ENCODE measurements at regions not wholly inside any gene's neighbourhood (a gene's known extent, or its start where the extent isn't known, plus 50 kb on each side); places are given as distances from the start of the nearest gene placed in this dataset.

DNA sequence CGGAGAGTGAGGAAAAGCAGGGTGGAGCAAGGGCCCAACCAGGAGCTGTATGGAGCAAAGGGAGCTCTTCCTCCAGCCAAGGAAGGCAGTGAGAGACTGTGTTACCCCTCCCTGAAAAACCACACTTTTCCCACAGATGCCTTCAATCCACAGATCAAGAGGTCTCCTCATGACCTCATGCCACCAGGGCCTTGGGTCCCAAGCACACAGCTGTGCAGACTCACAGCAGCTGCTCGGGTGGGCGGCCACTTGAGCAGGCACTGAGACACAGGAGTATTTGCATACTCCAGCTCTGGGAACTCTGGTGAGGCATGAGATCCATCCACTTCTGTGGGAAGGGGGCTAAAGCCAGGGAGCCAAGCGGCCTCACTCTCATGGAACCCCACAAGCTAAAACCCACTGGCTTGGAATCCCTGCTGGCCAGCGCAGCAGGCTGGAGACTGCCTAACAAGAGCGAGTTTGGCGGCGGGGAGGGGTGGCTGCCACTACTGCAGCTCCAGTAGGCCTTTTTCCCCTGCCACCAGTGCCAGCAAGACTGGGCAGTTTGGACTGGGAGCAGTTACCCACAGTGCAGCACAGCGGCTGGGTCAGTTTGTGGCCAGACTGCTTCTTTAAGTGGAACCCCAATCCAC, 880.6 kb upstream of the ARPP21 start:
- no peak overlapping the region for H3K4me3 ChIP-seq (replicated peaks; ENCODE audit: insufficient read depth, low read length)
- no peak for DNase-seq (ENCODE audit: low read depth in 1 of 2, low spot score in 1 of 2)

DNA sequence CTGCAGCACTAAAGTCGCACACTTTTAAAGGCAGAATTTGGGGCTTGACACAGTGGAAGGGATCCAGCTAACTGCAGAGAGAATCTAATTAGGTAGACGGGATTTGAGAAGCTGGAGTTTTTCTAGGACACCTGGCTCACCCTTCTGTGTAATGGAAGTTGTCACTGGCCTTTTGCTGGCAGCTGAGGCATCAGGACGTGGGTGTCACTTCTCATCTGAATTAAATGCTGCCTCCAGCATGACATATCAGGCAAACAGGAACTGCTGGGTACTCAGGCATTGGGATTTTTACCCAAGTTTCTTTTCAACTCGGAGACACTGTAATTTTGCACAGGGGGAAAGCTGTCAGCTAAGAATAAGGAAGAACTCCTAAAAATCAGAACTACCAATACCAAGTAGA, 861.9 kb upstream of the ARPP21 start:
- Histone ChIP-seq H3K27ac (replicated peaks) (no peak overlapping the region), H3K27me3 (ENCODE audit: insufficient read depth, poor library complexity, severe bottlenecking) (no peaks in the 10 kb centered on the region), H3K4me3 (replicated peaks; ENCODE audit: insufficient read depth, low read length) (no peak overlapping the region)
- TF ChIP-seq GABPA (IDR thresholded peaks at IDR 0.05; ENCODE audit: low read depth) = no peak
- TF ChIP-seq, protein P1, sequence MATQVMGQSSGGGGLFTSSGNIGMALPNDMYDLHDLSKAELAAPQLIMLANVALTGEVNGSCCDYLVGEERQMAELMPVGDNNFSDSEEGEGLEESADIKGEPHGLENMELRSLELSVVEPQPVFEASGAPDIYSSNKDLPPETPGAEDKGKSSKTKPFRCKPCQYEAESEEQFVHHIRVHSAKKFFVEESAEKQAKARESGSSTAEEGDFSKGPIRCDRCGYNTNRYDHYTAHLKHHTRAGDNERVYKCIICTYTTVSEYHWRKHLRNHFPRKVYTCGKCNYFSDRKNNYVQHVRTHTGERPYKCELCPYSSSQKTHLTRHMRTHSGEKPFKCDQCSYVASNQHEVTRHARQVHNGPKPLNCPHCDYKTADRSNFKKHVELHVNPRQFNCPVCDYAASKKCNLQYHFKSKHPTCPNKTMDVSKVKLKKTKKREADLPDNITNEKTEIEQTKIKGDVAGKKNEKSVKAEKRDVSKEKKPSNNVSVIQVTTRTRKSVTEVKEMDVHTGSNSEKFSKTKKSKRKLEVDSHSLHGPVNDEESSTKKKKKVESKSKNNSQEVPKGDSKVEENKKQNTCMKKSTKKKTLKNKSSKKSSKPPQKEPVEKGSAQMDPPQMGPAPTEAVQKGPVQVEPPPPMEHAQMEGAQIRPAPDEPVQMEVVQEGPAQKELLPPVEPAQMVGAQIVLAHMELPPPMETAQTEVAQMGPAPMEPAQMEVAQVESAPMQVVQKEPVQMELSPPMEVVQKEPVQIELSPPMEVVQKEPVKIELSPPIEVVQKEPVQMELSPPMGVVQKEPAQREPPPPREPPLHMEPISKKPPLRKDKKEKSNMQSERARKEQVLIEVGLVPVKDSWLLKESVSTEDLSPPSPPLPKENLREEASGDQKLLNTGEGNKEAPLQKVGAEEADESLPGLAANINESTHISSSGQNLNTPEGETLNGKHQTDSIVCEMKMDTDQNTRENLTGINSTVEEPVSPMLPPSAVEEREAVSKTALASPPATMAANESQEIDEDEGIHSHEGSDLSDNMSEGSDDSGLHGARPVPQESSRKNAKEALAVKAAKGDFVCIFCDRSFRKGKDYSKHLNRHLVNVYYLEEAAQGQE (IDR thresholded peaks at IDR 0.05; ENCODE audit: insufficient replicate concordance, low read depth) = no peak
- TF ChIP-seq SPI1 (IDR thresholded peaks at IDR 0.05; ENCODE audit: borderline replicate concordance, low read depth) = no peak
- TF ChIP-seq, protein P2, sequence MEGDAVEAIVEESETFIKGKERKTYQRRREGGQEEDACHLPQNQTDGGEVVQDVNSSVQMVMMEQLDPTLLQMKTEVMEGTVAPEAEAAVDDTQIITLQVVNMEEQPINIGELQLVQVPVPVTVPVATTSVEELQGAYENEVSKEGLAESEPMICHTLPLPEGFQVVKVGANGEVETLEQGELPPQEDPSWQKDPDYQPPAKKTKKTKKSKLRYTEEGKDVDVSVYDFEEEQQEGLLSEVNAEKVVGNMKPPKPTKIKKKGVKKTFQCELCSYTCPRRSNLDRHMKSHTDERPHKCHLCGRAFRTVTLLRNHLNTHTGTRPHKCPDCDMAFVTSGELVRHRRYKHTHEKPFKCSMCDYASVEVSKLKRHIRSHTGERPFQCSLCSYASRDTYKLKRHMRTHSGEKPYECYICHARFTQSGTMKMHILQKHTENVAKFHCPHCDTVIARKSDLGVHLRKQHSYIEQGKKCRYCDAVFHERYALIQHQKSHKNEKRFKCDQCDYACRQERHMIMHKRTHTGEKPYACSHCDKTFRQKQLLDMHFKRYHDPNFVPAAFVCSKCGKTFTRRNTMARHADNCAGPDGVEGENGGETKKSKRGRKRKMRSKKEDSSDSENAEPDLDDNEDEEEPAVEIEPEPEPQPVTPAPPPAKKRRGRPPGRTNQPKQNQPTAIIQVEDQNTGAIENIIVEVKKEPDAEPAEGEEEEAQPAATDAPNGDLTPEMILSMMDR (IDR thresholded peaks at IDR 0.05; ENCODE audit: insufficient read depth, low read length) = no peak
- TF ChIP-seq POLR2AphosphoS5 (IDR thresholded peaks at IDR 0.05; ENCODE audit: low read depth) = no peak
- no peak for DNase-seq (ENCODE audit: low read depth in 1 of 2, low spot score in 1 of 2)

More for the DNA sequence above, 880.6 kb upstream of the ARPP21 start:
- Histone ChIP-seq H3K27me3 (ENCODE audit: insufficient read depth, poor library complexity, severe bottlenecking) (no peaks in the 10 kb centered on the region), H3K27ac (replicated peaks) (no peak overlapping the region)
- TF ChIP-seq, protein P2 (IDR thresholded peaks at IDR 0.05; ENCODE audit: insufficient read depth, low read length) = no peak
- TF ChIP-seq, protein P1 (IDR thresholded peaks at IDR 0.05; ENCODE audit: insufficient replicate concordance, low read depth) = no peak
- TF ChIP-seq POLR2AphosphoS5 (IDR thresholded peaks at IDR 0.05; ENCODE audit: low read depth) (no peak), SPI1 (IDR thresholded peaks at IDR 0.05; ENCODE audit: borderline replicate concordance, low read depth) (no peak), GABPA (IDR thresholded peaks at IDR 0.05; ENCODE audit: low read depth) (no peak)

DNA sequence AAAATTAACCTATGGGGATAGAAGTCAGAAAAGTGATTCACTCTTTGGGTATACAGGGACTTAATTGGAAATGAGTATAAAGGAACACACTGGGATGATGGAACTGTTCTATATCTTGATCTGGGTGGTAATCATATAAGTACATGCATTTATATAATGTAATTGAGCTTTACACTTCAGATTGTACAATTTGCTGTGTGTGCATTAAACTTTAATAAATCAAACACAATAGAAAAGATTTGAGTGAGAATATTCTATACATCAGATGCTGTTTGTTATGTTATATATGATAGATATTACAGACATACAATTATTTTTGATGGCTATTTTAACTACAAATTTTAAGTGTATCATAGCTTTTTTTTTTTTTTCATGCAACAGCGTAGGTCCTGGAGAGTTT, 860.2 kb upstream of the ARPP21 start:
- Histone ChIP-seq H3K27ac (replicated peaks) (no peak overlapping the region), H3K4me3 (replicated peaks; ENCODE audit: insufficient read depth, low read length) (no peak overlapping the region), H3K27me3 (ENCODE audit: insufficient read depth, poor library complexity, severe bottlenecking) (no peaks in the 10 kb centered on the region)
- TF ChIP-seq, protein P1 (IDR thresholded peaks at IDR 0.05; ENCODE audit: insufficient replicate concordance, low read depth) = no peak
- TF ChIP-seq, protein P2 (IDR thresholded peaks at IDR 0.05; ENCODE audit: insufficient read depth, low read length) = no peak
- no peak for TF ChIP-seq SPI1 (IDR thresholded peaks at IDR 0.05; ENCODE audit: borderline replicate concordance, low read depth)
- no peak for TF ChIP-seq POLR2AphosphoS5 (IDR thresholded peaks at IDR 0.05; ENCODE audit: low read depth)
- no peak for TF ChIP-seq GABPA (IDR thresholded peaks at IDR 0.05; ENCODE audit: low read depth)
- DNase-seq (ENCODE audit: low read depth in 1 of 2, low spot score in 1 of 2) = no peak

Measured in HL-60 (cell line).